CD4-positive, alpha-beta T cell treated with Interleukin-17A for 4 hours (primary cell): ENCODE measurements at regions not wholly inside any gene's neighbourhood (a gene's known extent, or its start where the extent isn't known, plus 50 kb on each side); places are given as distances from the start of the nearest gene placed in this dataset.
A peak's percentile ranks its signal among the peaks of the same experiment; 100 is the strongest.
"Not testable (repeated sequence)": the region's sequence is repeated elsewhere in the genome, so short reads cannot be mapped to it uniquely, and the experiment has no call there.

Experiments
- DNase-seq: peaks from one replicate; pipeline ENCODE4 v3.0.0-alpha.2; 2020; ENCODE audit warnings: mixed read lengths

DNA sequence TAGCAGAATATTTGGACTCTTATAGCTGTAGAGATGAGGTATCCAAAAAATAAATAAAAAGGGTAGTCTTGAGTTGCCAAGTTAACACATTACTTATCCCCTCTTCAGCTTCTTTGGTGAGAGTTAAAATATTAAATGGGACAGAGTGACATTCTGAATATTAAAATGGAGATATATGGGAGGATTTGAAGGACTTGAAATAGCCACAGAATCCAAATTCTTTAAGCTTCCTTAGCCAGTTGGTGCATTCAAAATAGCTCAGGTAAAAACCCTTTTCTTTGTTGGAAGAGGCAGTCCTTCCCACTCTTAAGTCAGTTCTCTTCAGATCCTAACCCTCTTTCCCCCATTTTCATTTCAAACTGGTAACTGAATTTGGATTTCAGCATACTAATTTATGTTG is 130.1 kb upstream of the KLF12 start:
- no peak for DNase-seq

DNA sequence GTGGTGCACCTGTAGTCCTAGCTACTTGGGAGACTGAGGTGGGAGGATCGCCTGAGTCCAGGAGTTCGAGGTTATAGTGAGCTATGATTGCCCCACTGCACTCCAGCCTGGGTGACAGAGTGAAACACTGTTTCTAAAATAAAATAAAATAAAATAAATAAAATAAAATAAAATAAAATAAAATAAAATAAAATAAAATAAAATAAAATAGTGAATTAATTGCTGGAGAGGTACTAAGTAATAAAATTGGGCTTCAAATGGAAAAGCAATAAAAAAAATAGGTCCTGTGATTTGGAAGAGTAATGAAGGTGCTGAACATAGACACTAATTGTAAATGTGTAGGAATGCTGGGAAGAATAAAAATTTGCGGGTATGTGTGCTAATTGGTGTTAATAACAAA is 126.2 kb upstream of the KLF12 start:
- DNase-seq = not testable (repeated sequence)

- DNase-seq = no peak
Measured at GRCh38 chr13:74259641-74260040, 125.4 kb upstream of the KLF12 start.

DNA sequence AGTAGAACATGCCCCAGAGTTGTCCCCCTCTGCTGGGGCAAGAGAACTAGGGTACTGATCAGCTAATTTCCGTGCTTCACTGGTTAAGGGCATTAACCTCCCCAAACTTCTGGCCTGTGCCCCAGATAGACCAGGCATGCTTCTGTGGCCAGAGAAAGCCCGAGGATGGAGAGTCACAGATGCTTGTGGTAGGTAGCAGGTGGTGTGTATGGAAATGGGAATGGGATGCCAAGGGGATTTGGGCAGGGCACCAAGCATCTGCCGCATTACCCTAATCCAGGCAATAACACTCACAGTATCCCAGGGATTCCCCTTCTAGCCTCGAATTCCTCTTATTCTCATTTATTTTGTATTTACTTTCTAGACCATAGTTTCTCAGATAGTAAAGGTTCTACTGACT is 124.8 kb upstream of the KLF12 start:
- no peak for DNase-seq

GRCh38 chr13:74256969-74257368 is 122.8 kb upstream of the KLF12 start:
- DNase-seq = no peak

DNA sequence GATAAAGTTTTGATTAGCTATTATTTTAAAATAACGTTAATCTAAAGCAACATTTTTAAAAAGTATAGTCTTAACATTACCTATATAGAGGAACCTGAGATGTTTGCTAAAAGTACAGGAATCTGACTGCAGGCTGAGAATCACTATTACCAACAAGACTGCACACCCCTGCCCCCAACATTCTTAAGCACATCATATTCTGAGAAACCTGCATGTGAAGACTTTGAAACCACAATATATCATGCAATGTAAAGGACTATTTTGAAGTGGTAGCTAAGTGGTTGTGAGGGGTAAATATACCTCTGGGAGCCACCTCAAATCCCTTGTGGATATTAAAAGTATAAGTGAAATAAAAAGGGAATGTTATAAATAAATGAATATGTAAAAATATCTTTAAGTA is 119.0 kb upstream of the KLF12 start:
- no peak for DNase-seq

GRCh38 chr13:74251778-74252519 is 117.7 kb upstream of the KLF12 start:
- peak; percentile 28 for DNase-seq

GRCh38 chr13:74250738-74251190 is 116.6 kb upstream of the KLF12 start:
- DNase-seq = no peak

DNA sequence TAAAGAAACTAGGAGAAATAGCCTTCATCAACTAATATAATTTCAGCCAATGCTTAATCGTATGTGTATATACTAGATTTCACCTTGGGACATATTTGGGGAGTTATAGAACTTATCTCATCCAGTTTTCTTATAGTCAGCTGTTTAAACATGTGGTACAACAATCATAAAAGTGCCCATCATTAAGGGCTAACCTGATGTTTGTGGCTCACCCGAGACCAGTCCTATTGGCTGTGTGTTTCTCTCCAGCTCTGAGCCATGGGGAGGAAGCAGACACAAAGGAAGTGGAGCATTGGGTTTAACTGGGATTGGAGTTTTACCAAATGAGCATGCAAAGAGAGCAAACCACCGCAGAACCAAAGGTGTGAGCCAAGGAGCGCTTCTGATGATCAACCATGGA is 114.3 kb upstream of the KLF12 start:
- no peak for DNase-seq

DNA sequence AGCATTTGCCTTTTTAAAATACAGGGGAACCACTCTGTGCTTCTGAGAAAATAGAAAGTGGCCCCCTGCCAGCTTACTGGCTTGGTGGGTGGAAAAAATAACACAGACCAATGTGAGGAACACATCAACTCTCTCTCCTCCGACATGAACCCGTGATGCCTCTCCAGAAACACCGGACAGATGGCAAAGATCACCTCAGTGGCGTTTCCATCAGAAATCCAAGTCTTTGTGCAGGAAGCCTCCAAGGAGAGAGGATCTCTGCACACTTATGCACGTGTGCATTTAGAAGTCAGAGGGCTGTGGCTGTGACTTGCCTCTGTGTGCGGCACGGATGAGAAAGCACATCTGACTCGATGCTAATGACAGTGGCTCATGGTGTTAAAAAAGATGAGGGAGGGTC is 112.3 kb upstream of the KLF12 start:
- peak; percentile 36 for DNase-seq

DNA sequence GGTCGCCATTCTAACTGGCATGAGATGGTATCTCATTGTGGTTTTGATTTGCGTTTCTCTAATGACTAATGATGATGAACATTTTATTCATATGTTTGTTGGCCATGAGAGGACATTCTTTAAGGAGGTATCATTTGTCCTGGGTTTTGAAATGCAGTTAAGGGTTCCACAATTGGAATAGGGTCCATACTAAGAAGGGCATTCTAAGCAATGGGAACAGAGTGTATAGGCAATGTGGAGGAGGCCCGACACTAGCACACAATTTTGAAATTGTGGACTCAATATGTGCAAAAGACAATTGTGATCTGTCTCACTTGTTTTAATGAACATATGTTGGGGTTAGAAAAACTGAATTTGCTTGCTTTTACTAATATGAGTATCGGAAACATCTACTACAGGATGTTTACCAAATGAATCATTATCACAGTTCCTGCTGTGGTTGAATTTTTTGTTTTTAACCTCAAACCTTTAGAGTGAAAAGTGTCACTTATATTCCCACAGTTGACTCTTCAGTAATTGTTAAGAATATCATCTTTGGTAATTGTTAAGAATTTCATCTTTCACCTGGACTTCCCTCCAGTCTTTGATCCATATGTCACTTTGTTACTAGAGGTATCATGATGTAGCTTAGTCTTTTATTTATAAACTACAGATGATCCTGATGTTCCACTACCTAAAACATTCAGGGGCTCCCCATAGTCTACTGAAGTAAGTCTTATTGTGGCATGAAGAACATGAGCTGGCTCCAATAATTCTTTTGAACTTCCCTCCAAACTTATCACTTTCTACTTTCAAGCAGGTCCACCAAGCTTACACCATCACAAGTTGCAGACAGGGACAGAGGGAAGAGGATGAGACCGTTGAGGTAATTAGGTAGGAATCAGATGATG is 109.7 kb upstream of the KLF12 start:
- no peak for DNase-seq

DNA sequence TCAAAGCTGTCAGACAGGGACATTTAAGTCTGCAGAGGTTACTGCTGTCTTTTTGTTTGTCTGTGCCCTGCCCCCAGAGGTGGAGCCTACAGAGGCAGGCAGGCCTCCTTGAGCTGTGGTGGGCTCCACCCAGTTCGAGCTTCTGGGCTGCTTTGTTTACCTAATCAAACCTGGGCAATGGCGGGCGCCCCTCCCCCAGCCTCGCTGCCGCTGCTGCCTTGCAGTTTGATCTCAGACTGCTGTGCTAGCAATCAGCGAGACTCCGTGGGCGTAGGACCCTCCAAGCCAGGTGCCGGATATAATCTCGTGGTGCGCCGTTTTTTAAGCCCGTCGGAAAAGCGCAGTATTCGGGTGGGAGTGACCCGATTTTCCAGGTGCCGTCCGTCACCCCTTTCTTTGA is 107.1 kb upstream of the KLF12 start:
- not testable (repeated sequence) for DNase-seq

DNA sequence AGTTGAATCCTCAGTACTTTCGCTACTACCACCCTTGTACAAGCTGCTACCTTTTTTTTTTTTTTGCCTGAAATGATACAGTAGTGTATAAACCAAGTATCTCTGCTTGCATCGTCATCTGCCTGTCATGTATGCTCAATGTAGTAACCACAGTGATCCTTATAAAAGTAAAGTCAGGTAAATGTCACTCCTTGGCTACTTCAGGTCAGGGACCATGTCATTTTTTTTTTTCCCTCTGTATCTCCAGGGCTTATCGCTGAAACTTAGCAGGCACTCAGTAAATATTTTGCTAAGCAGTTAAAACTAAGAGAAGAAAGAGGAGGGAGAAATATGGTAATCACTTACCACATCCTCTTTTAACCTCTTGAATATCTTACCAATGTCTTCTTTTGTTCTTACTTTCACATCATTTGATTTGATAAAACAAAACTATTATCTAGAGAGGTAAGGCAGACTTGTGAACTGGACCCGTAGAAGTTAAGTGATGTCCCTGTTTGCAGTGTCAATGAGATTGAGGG is 96.8 kb upstream of the KLF12 start:
- peak; percentile 14 for DNase-seq

- DNase-seq = no peak
Measured at GRCh38 chr13:74229242-74229641, 95.0 kb upstream of the KLF12 start.

DNA sequence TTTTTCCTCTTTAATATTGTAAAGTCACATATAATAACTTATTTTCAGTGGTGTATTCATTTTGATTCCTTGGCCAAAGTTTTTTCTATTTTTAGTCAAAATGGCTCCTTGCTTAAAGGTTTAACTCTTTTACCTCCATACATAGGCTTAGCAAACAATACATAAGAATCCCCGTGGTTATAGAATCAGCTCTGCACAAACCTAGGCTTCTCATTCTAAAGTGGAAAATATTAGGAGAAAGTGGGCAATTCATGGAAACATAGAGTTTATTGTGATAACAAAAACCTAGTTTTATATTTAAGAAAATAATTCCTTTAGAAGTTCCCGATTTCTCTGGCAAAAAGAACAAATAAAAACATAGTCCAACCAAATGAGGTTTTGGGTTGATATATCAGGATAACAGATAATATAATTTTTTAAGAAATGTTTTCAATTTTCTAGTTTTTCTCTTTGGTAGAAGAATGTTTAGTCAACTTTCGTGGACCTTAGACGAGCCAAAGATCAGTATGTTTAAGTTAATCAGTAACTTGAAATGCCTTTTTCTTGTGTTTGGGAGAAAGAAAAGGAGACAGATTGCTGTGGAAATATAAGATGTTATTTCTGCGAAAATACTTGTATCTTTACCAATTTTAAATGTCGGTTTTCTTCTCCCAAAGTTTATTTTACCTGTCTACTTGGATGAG is 93.4 kb upstream of the KLF12 start:
- no peak for DNase-seq

GRCh38 chr13:74226791-74227475 is 92.7 kb upstream of the KLF12 start:
- DNase-seq = no peak

- no peak for DNase-seq
Measured at GRCh38 chr13:74221752-74222151, 87.5 kb upstream of the KLF12 start.

GRCh38 chr13:74219566-74219965 is 85.4 kb upstream of the KLF12 start:
- DNase-seq = no peak

DNA sequence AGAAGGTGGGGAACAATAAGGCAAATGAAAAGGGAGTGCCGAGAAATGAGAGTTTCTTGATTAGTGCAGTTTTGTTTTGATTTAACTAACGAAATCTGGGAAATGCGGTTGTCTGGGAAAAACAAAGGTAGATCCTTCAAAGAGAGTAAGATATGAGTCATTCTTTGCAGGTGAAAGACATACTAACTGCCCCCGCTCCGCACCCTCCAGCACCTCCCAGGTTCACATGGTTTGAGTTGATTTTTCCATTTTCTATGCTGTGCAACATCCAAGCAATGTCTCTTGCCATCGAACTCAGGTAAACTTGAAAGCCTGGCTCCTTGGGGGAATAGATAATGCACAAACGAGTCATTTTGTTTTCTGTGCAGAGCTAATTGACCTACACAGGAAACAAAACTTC is 84.1 kb upstream of the KLF12 start:
- peak; percentile 32 for DNase-seq

GRCh38 chr13:74217811-74218210 is 83.6 kb upstream of the KLF12 start:
- DNase-seq = no peak

DNA sequence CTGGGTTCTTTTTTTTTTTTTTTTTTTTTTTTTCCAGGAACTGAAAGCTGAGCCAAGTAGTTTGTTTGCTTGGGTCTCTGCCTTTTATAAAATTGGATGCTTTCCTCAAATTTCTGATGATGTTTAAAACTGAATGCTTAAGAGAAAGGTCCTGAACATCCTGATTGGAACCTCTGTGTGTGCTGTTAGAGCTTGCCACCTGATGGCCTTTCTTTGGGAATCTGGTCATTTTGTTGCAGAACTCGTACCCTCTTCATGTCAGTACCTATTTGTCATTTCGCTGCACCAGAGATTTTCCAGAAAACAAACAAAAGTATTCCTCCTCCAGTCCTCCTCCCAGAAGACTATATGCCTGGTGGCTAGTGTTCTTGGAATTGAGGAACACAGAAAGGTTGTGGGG is 81.2 kb upstream of the KLF12 start:
- no peak for DNase-seq

DNA sequence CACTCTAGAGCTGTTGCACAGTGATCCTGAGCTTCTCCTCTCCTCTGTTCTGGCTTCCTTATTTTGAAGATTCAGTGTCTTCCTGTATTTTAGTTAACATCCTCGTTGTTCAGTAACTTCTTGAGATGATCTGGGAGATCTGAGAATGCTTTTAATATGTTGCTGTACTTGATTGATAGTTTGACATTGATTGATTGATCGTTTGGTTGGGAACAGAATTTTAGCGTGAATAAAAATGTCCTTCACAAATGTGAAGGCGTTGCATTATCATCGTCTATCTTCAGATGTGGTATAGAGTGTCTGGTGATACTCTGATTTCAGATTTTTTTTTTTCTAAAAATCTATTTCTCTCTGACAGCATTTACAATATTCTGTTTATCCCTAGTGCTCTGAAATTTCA is 80.1 kb upstream of the KLF12 start:
- no peak for DNase-seq
